Mesenchymal stem cell (in vitro differentiated cells and primary cell): ENCODE measurements at regions not wholly inside any gene's neighbourhood (a gene's known extent, or its start where the extent isn't known, plus 50 kb on each side); places are given as distances from the start of the nearest gene placed in this dataset.

Source experiments
- DNase-seq: peaks from one replicate; pipeline ENCODE4 v3.0.0-alpha.2; 2013
- H2AFZ ChIP-seq: one replicate; pipeline ENCODE4 v1.6.1; 2013; ENCODE audit warnings: low read depth, mild to moderate bottlenecking, control low read depth, inconsistent platforms, low read length, moderate library complexity
- H2AK5ac ChIP-seq: 2 replicates; pipeline ENCODE4 v1.6.1; 2013; ENCODE audit warnings: low read length, moderate library complexity, mild to moderate bottlenecking, inconsistent platforms; ENCODE audit not compliant: severe bottlenecking
- H2BK120ac ChIP-seq: one replicate; pipeline ENCODE4 v1.6.1; 2013; ENCODE audit warnings: low read depth, mild to moderate bottlenecking, inconsistent platforms, low read length, moderate library complexity
- H2BK12ac ChIP-seq, 2 experiments: one replicate each; pipeline ENCODE4 v1.6.1; 2013; ENCODE audit warnings: inconsistent platforms in 2 of 2, low read length in 2 of 2, mild to moderate bottlenecking in 2 of 2, moderate library complexity in 2 of 2, control low read depth in 1 of 2
- H2BK15ac ChIP-seq: one replicate; pipeline ENCODE4 v1.6.1; 2013; ENCODE audit warnings: mild to moderate bottlenecking, low read depth, inconsistent platforms; ENCODE audit not compliant: poor library complexity, severe bottlenecking
- H2BK5ac ChIP-seq: 2 replicates; pipeline ENCODE4 v1.6.1; 2013; ENCODE audit warnings: low read depth, mild to moderate bottlenecking, low read length, control low read depth, inconsistent platforms; ENCODE audit not compliant: poor library complexity, severe bottlenecking
- H3K14ac ChIP-seq, 2 experiments: one replicate each; pipeline ENCODE4 v1.6.1; 2013; ENCODE audit warnings: inconsistent platforms in 2 of 2, low read length in 2 of 2, control low read depth in 1 of 2, mild to moderate bottlenecking in 1 of 2, moderate library complexity in 1 of 2
- H3K18ac ChIP-seq, 2 experiments: one replicate each; pipeline ENCODE4 v1.6.1; 2013; ENCODE audit warnings: inconsistent platforms in 2 of 2, low read length in 2 of 2, control low read depth in 1 of 2, low read depth in 1 of 2, mild to moderate bottlenecking in 1 of 2
- H3K23ac ChIP-seq, 2 experiments: one replicate each; pipeline ENCODE4 v1.6.1; 2013; ENCODE audit warnings: inconsistent platforms in 2 of 2, low read length in 2 of 2, mild to moderate bottlenecking in 2 of 2, moderate library complexity in 2 of 2, control low read depth in 1 of 2
- H3K27ac ChIP-seq: 2 replicates; pipeline ENCODE4 v1.5.1; 2013; ENCODE audit warnings: mild to moderate bottlenecking, moderate library complexity, low read length, control low read depth, inconsistent platforms; ENCODE audit not compliant: poor library complexity, severe bottlenecking
- H3K27me3 ChIP-seq, 2 experiments: 2 replicates each; pipeline versions ENCODE4 v1.6.1 to v1.7.0; 2013; ENCODE audit warnings: low read length in 2 of 2, mild to moderate bottlenecking in 2 of 2, moderate library complexity in 2 of 2, control low read depth in 1 of 2, inconsistent platforms in 1 of 2; ENCODE audit not compliant: control insufficient read depth in 1 of 2, insufficient read depth in 1 of 2
- H3K36me3 ChIP-seq, 2 experiments: 2 replicates each; pipeline versions ENCODE4 v1.6.1 to v1.7.0; 2013; ENCODE audit warnings: low read length in 2 of 2, control low read depth in 1 of 2, inconsistent platforms in 1 of 2, low read depth in 1 of 2, mild to moderate bottlenecking in 1 of 2; ENCODE audit not compliant: insufficient read depth in 2 of 2, control insufficient read depth in 1 of 2
- H3K4ac ChIP-seq, 2 experiments: one replicate each; pipeline ENCODE4 v1.6.1; 2013; ENCODE audit warnings: inconsistent platforms in 2 of 2, low read length in 2 of 2, mild to moderate bottlenecking in 2 of 2, moderate library complexity in 2 of 2, control low read depth in 1 of 2, low read depth in 1 of 2
- H3K4me1 ChIP-seq: 2 replicates; pipeline ENCODE4 v1.6.1; 2013; ENCODE audit warnings: low read depth, low read length, control low read depth; ENCODE audit not compliant: control insufficient read depth, insufficient read depth
- H3K4me2 ChIP-seq: 2 replicates; pipeline ENCODE4 v1.6.1; 2013; ENCODE audit warnings: low read length, mild to moderate bottlenecking, inconsistent platforms; ENCODE audit not compliant: poor library complexity, severe bottlenecking
- H3K4me3 ChIP-seq, 2 experiments: 2 replicates each; pipeline versions ENCODE4 v1.5.1 to v1.7.0; 2013; ENCODE audit warnings: low read length in 2 of 2, mild to moderate bottlenecking in 2 of 2, control low read depth in 1 of 2, low read depth in 1 of 2; ENCODE audit not compliant: insufficient read depth in 1 of 2
- H3K79me1 ChIP-seq: replicated peaks from 2 replicates; pipeline ENCODE4 v1.6.1; 2013; ENCODE audit warnings: mild to moderate bottlenecking, control low read depth, low read length, inconsistent platforms; ENCODE audit not compliant: poor library complexity, severe bottlenecking
- H3K9ac ChIP-seq: 2 replicates; pipeline ENCODE4 v1.7.0; 2013; ENCODE audit warnings: mild to moderate bottlenecking, low read length, moderate library complexity
- H3K9me3 ChIP-seq: 2 replicates; pipeline ENCODE4 v1.7.0; 2013; ENCODE audit warnings: mild to moderate bottlenecking, low read length; ENCODE audit not compliant: control insufficient read depth
- H4K8ac ChIP-seq: one replicate; pipeline ENCODE4 v1.6.1; 2013; ENCODE audit warnings: inconsistent platforms, mild to moderate bottlenecking, low read length, moderate library complexity
- H4K91ac ChIP-seq: one replicate; pipeline ENCODE4 v1.6.1; 2013; ENCODE audit warnings: mild to moderate bottlenecking, low read length, inconsistent platforms
- WGBS: methylation state at CpG from one replicate; pipeline ENCODE4 v1.1.7; 2013; ENCODE audit warnings: mixed read lengths; 5-methylcytosine and 5-hydroxymethylcytosine counted together

DNA sequence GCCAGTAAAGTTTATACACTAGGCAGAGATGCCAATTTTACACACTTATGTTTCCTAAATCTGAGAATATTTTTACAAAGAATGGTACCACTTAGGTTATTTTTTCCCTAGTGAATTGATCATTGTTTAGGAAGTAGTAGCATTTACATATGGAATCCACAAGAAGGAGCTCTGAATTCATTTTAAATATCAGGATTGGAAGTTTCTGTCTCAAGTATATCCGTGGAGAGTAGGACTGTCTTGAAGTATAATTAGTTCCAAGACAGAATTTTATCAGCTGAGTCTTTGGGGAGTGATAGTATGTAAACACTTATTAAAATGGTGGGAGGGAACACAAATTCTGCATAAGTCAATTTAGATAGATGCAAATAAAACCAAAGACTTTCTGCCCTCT is 82.3 kb upstream of the FAM98A start:
- DNase-seq = no peak
- Histone ChIP-seq H3K14ac (no peak overlapping the region), H2BK12ac (no peak overlapping the region), H4K8ac (no peak overlapping the region), H3K27ac (no peak overlapping the region), H3K9ac (peak overlapping the region; percentile 30), H3K36me3 (no peaks in the 10 kb centered on the region), H3K4me1 (no peaks in the 10 kb centered on the region), H3K9me3 (peaks cover 4% of the 10 kb centered on the region), H3K4ac (no peak overlapping the region), H2BK5ac (no peak overlapping the region), H3K23ac (no peak overlapping the region), H3K18ac (no peak overlapping the region), H3K79me1 (no peaks in the 10 kb centered on the region), H2AFZ (no peak overlapping the region), H2BK120ac (no peak overlapping the region), H2BK15ac (no peak overlapping the region), H3K4me2 (no peak overlapping the region), H2AK5ac (no peak overlapping the region), H4K91ac (no peak overlapping the region), H3K27me3 (no peaks in the 10 kb centered on the region), H3K4me3 (peak overlapping the region in 1 of 2 experiments; percentile 27)
- WGBS = 16% methylated on average over 1 of the region's 1 CpG

DNA sequence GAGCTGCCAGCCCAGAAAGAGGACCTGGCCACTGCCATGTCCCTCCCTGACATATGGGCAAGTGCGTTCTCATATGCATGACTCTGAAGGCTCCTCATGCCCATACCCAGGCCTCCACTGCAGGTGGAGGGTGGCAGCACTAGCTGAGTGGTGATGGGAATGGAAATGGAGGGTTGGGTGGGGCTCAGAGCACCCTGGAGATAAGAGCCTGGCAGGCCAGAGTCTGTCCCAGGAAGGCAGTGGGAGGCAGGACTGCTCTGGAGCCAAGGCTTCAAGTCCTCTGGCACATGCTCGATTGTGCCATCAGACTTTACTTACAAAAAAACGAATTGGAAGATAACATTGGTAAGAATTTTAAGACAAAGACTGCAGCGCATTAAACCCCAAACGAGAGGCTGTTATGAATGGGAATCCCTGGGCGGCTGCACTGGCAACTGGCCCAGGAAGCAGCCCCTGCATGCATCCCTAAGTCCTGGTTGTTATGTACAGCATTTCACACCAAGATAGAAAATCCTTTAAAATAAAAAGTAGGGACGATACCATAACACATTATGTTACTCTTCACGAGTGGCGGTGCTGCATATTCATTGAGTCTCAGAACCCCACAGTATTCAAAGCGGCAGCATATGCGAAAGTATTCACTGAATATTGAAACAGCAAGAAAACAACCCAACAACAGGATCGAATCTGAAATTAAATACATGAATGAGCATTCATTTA is 81.7 kb upstream of the FAM98A start:
- Histone ChIP-seq H2BK15ac (no peak overlapping the region), H2BK5ac (no peak overlapping the region), H3K27ac (no peak overlapping the region)

DNA sequence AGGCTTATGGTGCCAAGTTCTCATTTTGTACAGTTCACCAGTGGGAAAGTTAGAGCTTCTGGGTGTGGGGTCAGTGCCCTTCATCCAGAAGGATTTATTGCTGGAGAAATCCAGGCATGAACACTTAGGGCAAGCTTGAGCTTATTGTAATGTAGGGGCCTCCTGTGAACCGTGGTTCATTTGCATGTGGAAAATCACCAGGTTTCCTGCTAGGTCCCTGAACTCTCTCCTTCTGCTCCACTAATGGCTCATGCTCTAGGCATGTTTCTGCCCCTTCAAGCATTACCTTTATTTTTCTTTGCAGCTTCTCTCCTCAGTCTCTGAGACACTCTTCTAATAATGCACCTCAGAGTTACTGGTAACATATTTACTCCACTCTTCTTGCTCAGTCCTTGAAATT is 79.3 kb upstream of the FAM98A start:
- H3K79me1 ChIP-seq = no peaks in the 10 kb centered on the region
- H3K4me2 ChIP-seq = peak overlapping the region; percentile 16
- no peak overlapping the region for H2BK5ac ChIP-seq
- H3K27ac ChIP-seq = peak overlapping the region; percentile 82
- no peak overlapping the region for H2BK12ac ChIP-seq
- no peaks in the 10 kb centered on the region for H3K27me3 ChIP-seq
- H2AK5ac ChIP-seq = no peak overlapping the region
- H3K36me3 ChIP-seq = no peaks in the 10 kb centered on the region
- H3K14ac ChIP-seq = no peak overlapping the region
- H2BK15ac ChIP-seq = no peak overlapping the region
- no peak overlapping the region for H3K4ac ChIP-seq
- no peak overlapping the region for H3K9ac ChIP-seq
- 0% methylated on average over 1 of the region's 1 CpG for WGBS
- H2AFZ ChIP-seq = no peak overlapping the region
- no peak for DNase-seq
- no peak overlapping the region for H3K4me3 ChIP-seq
- no peak overlapping the region for H2BK120ac ChIP-seq
- H3K18ac ChIP-seq = no peak overlapping the region
- no peaks in the 10 kb centered on the region for H3K9me3 ChIP-seq
- H3K4me1 ChIP-seq = no peaks in the 10 kb centered on the region
- no peak overlapping the region for H4K8ac ChIP-seq
- no peak overlapping the region for H4K91ac ChIP-seq
- no peak overlapping the region for H3K23ac ChIP-seq

More for the DNA sequence above, 81.7 kb upstream of the FAM98A start:
- Histone ChIP-seq H3K9ac (peak overlapping the region; percentile 30), H3K4me1 (no peaks in the 10 kb centered on the region), H3K79me1 (no peaks in the 10 kb centered on the region), H2BK120ac (no peak overlapping the region), H3K9me3 (no peaks in the 10 kb centered on the region), H4K91ac (no peak overlapping the region), H2BK12ac (no peak overlapping the region), H3K18ac (no peak overlapping the region), H3K4me3 (peak overlapping the region in 1 of 2 experiments; percentile 27), H3K14ac (no peak overlapping the region), H3K4me2 (no peak overlapping the region), H4K8ac (no peak overlapping the region), H3K4ac (no peak overlapping the region), H3K36me3 (no peaks in the 10 kb centered on the region), H2AFZ (no peak overlapping the region), H2AK5ac (peak overlapping the region; percentile 27), H3K23ac (no peak overlapping the region), H3K27me3 (no peaks in the 10 kb centered on the region)
- WGBS = 79% methylated on average over 11 of the region's 12 CpGs
- DNase-seq = no peak

DNA sequence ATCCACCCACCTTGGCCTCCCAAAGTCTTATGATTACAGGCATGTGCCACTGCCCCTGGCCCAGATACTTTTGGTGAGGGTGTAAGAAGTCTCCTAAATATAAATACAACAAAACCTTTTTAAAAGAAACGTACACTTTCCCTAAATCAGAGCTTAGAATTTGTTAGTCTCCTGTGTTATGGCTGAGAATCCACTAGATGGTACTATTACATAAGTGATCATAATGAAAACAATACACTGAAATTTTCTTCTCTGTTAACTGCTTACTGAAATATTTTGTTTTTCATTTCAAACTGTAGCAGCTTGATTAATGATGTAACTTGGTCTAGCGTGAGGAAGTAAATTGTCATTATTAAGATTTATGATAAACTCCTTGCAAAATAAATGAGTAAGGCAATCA is 74.8 kb upstream of the FAM98A start:
- Histone ChIP-seq H3K9me3 (no peaks in the 10 kb centered on the region), H2AFZ (no peak overlapping the region), H3K79me1 (no peaks in the 10 kb centered on the region), H3K27ac (no peak overlapping the region), H4K8ac (no peak overlapping the region), H2BK12ac (no peak overlapping the region), H3K27me3 (peaks cover 4 to 7% of the 10 kb centered on the region in 2 experiments), H3K18ac (no peak overlapping the region), H3K4ac (no peak overlapping the region), H3K4me2 (no peak overlapping the region), H3K4me1 (no peaks in the 10 kb centered on the region), H3K4me3 (no peak overlapping the region), H3K14ac (no peak overlapping the region), H3K9ac (no peak overlapping the region), H4K91ac (no peak overlapping the region), H3K23ac (no peak overlapping the region), H3K36me3 (no peaks in the 10 kb centered on the region), H2BK120ac (no peak overlapping the region), H2BK5ac (no peak overlapping the region), H2BK15ac (no peak overlapping the region), H2AK5ac (no peak overlapping the region)
- DNase-seq = peak; percentile 9
- no CpG with 5 or more reads among the region's 2 CpGs for WGBS
